T-cell (primary cell): ENCODE measurements at regions not wholly inside any gene's neighbourhood (a gene's known extent, or its start where the extent isn't known, plus 50 kb on each side); places are given as distances from the start of the nearest gene placed in this dataset.

ENCODE experiments used
- ATAC-seq, 4 experiments: fragments of 200-7000 bp in 3 of 4; fragments of 150-1000 bp in 1 of 4; cut with Tn5 transposase; replicated peaks in 1 of 4; 1 replicate in 3 of 4; 2 replicates in 1 of 4; pipeline ENCODE4 v1.10.0; 2021; ENCODE audit warnings: moderate library complexity in 3 of 4, mild to moderate bottlenecking in 2 of 4, moderate number of reproducible peaks in 1 of 4
- CTCF ChIA-PET, 2 donors: fragments of 300-600 bp; sonication (Branson Sonifier 250); formaldehyde crosslinking; loops; one replicate each; lab custom pipeline; 2022; ENCODE audit warnings: antibody characterized with exemption in 2 of 2; lab: Charles Lee
- POLR2A ChIA-PET, 2 donors: fragments of 300-600 bp; sonication (Branson Sonifier 250); formaldehyde crosslinking; loops; one replicate each; lab custom pipeline; 2022; ENCODE audit warnings: antibody characterized with exemption in 2 of 2; lab: Charles Lee
- DNase-seq, 35 experiments: peaks; one replicate each; pipeline versions ENCODE4 v3.0.0 to v3.0.0-alpha.2; 2013 to 2023
- H3K27ac ChIP-seq: one replicate; pipeline ENCODE4 v1.5.1; 2013; ENCODE audit warnings: low read length
- H3K27me3 ChIP-seq, 2 experiments: replicated peaks in 1 of 2; 1 replicate in 1 of 2; 2 replicates in 1 of 2; pipeline versions ENCODE4 v1.6.1 to v1.7.0; 2013; ENCODE audit warnings: low read length in 1 of 2, mixed read lengths in 1 of 2; ENCODE audit not compliant: control insufficient read depth in 2 of 2, insufficient read depth in 2 of 2; ENCODE audit errors: extremely low read depth in 1 of 2
- H3K36me3 ChIP-seq, 2 donors: 1 replicate in 1 of 2; 2 replicates in 1 of 2; pipeline versions ENCODE4 v1.6.1 to v1.7.0; 2013; ENCODE audit warnings: low read length in 1 of 2; ENCODE audit not compliant: control insufficient read depth in 2 of 2, insufficient read depth in 1 of 2; ENCODE audit errors: extremely low read depth in 1 of 2
- H3K4me1 ChIP-seq, 2 experiments: 1 replicate in 1 of 2; 2 replicates in 1 of 2; pipeline versions ENCODE4 v1.6.1 to v1.7.0; 2013; ENCODE audit warnings: low read length in 2 of 2, mixed read lengths in 1 of 2; ENCODE audit not compliant: insufficient read depth in 2 of 2, control insufficient read depth in 1 of 2; ENCODE audit errors: extremely low read depth in 1 of 2
- H3K4me3 ChIP-seq, 2 donors: 1 replicate in 1 of 2; 2 replicates in 1 of 2; pipeline versions ENCODE4 v1.5.1 to v1.7.0; 2013; ENCODE audit warnings: mild to moderate bottlenecking in 2 of 2, low read length in 1 of 2, moderate library complexity in 1 of 2; ENCODE audit not compliant: control insufficient read depth in 1 of 2; ENCODE audit errors: extremely low read depth in 1 of 2
- H3K9me3 ChIP-seq: 2 replicates; pipeline ENCODE4 v1.7.0; 2013
- H3K27ac Mint-ChIP-seq, 2 donors: one replicate each; pipeline ENCODE4 v1.8.0; 2020 to 2021; ENCODE audit warnings: mild to moderate bottlenecking in 2 of 2, mixed read lengths in 2 of 2
- H3K27me3 Mint-ChIP-seq, 2 donors: one replicate each; pipeline ENCODE4 v1.8.0; 2021 to 2022; ENCODE audit warnings: mixed read lengths in 2 of 2
- H3K36me3 Mint-ChIP-seq: one replicate; pipeline ENCODE4 v1.8.0; 2021; ENCODE audit warnings: mixed read lengths
- H3K4me1 Mint-ChIP-seq, 3 donors: one replicate each; pipeline ENCODE4 v1.8.0; 2020 to 2022; ENCODE audit warnings: mixed read lengths in 3 of 3, mild to moderate bottlenecking in 1 of 3
- H3K4me3 Mint-ChIP-seq, 3 donors: one replicate each; pipeline ENCODE4 v1.8.0; 2020 to 2022; ENCODE audit warnings: mild to moderate bottlenecking in 3 of 3, mixed read lengths in 3 of 3, moderate library complexity in 3 of 3
- H3K9me3 Mint-ChIP-seq, 3 donors: one replicate each; pipeline ENCODE4 v1.8.0; 2020 to 2022; ENCODE audit warnings: mixed read lengths in 3 of 3
- WGBS: methylation state at CpG from one replicate; pipeline ENCODE4 v1.1.5; 2013; ENCODE audit warnings: missing lambda C conversion rate; ENCODE audit not compliant: insufficient coverage; 5-methylcytosine and 5-hydroxymethylcytosine counted together

GRCh38 chr3:174636451-174636850 is 222.7 kb upstream of the NAALADL2 start:
- ATAC-seq (no peak), DNase-seq (no peak)
- WGBS = no CpG with 5 or more reads among the region's 2 CpGs
- H3K4me1 Mint-ChIP-seq = no peaks in the 10 kb centered on the region
- H3K36me3 Mint-ChIP-seq = no peaks in the 10 kb centered on the region
- Histone ChIP-seq H3K4me3 (no peak overlapping the region), H3K36me3 (no peaks in the 10 kb centered on the region), H3K4me1 (no peaks in the 10 kb centered on the region), H3K9me3 (no peaks in the 10 kb centered on the region), H3K27me3 (no peaks in the 10 kb centered on the region), H3K27ac (no peak overlapping the region)
- CTCF ChIA-PET = no interaction called here
- no peaks in the 10 kb centered on the region for H3K27me3 Mint-ChIP-seq
- no peak overlapping the region for H3K27ac Mint-ChIP-seq
- POLR2A ChIA-PET = no interaction called here
- H3K4me3 Mint-ChIP-seq = no peak overlapping the region
- H3K9me3 Mint-ChIP-seq = peaks cover 0 to 9% (median 5%) of the 10 kb centered on the region in 3 donors

DNA sequence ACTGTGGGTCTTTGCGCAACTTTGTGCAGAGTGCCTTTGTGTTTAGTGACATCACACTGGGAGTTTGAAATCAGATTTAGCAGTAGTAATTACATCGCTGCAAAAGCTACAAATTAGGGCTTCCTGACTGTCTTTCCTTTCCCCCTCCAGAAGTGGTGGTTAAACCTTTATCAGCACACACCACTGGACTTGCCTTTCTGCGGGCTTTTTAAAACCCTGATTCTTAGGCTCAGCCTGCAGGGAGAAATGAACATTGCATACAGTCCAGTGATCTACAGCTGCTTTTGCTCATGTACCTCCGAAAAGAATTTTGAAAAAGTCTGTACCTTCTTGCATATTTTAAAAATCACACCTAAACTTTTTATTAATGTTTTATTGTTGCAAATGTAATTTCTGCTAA is 219.7 kb upstream of the NAALADL2 start:
- no peak for ATAC-seq
- peaks cover 0 to 15% (median 5%) of the 10 kb centered on the region in 3 donors for H3K9me3 Mint-ChIP-seq
- H3K4me1 Mint-ChIP-seq = no peaks in the 10 kb centered on the region
- H3K36me3 Mint-ChIP-seq = no peaks in the 10 kb centered on the region
- no peaks in the 10 kb centered on the region for H3K9me3 ChIP-seq
- H3K4me1 ChIP-seq = no peaks in the 10 kb centered on the region
- no peak for DNase-seq
- no peak overlapping the region for H3K27ac ChIP-seq
- no peaks in the 10 kb centered on the region for H3K36me3 ChIP-seq
- H3K27me3 Mint-ChIP-seq = no peaks in the 10 kb centered on the region
- WGBS = 100% methylated on average over 1 of the region's 4 CpGs
- no peaks in the 10 kb centered on the region for H3K27me3 ChIP-seq
- POLR2A ChIA-PET = no interaction called here
- no peak overlapping the region for H3K4me3 ChIP-seq
- no peak overlapping the region for H3K27ac Mint-ChIP-seq
- H3K4me3 Mint-ChIP-seq = no peak overlapping the region
- CTCF ChIA-PET = no interaction called here

- ATAC-seq (no peak), DNase-seq (no peak)
- 83% methylated on average over 2 of the region's 3 CpGs for WGBS
- H3K9me3 ChIP-seq = no peaks in the 10 kb centered on the region
- no peaks in the 10 kb centered on the region for H3K4me1 ChIP-seq
- Mint-ChIP-seq H3K4me1 (no peaks in the 10 kb centered on the region), H3K36me3 (no peaks in the 10 kb centered on the region), H3K27me3 (no peaks in the 10 kb centered on the region), H3K27ac (no peak overlapping the region), H3K9me3 (peaks cover 0 to 15% (median 5%) of the 10 kb centered on the region in 3 donors), H3K4me3 (no peak overlapping the region)
- ChIA-PET POLR2A (no interaction called here), CTCF (no interaction called here)
- H3K36me3 ChIP-seq = no peaks in the 10 kb centered on the region
- H3K27me3 ChIP-seq = no peaks in the 10 kb centered on the region
- no peak overlapping the region for H3K27ac ChIP-seq
- no peak overlapping the region for H3K4me3 ChIP-seq
Measured at GRCh38 chr3:174639970-174640369, 219.2 kb upstream of the NAALADL2 start.

GRCh38 chr3:174640932-174641331 is 218.2 kb upstream of the NAALADL2 start:
- no peak for ATAC-seq
- Histone ChIP-seq H3K9me3 (no peaks in the 10 kb centered on the region), H3K36me3 (no peaks in the 10 kb centered on the region), H3K27ac (no peak overlapping the region), H3K27me3 (no peaks in the 10 kb centered on the region), H3K4me3 (no peak overlapping the region), H3K4me1 (no peaks in the 10 kb centered on the region)
- Mint-ChIP-seq H3K4me3 (no peak overlapping the region), H3K36me3 (no peaks in the 10 kb centered on the region), H3K27me3 (no peaks in the 10 kb centered on the region), H3K27ac (no peak overlapping the region), H3K4me1 (no peaks in the 10 kb centered on the region), H3K9me3 (peaks cover 0 to 13% (median 5%) of the 10 kb centered on the region in 3 donors)
- DNase-seq = no peak
- WGBS = 88% methylated on average over 17 of the region's 18 CpGs
- POLR2A ChIA-PET = no interaction called here
- CTCF ChIA-PET = no interaction called here

DNA sequence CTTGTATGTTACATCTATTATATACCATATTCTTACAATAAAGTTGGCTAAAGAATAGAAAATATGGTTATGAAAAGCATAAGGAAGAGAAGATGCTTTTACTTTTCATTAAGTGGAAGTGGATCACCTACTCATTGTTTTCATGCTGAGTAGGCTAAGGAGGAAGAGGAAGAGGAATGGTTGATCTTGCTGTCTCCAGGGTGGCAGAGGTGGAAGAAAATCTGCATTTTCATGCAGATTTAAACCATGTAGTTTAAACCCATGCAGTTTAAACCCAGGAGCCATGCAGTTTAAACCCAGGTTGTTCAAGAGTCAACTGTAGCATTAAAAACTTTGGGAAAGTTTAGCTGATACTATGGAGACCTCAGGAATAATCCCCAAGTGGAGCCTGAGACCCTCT is 214.8 kb upstream of the NAALADL2 start:
- CTCF ChIA-PET = no interaction called here
- ATAC-seq = no peak
- Histone ChIP-seq H3K4me1 (no peaks in the 10 kb centered on the region), H3K4me3 (no peak overlapping the region), H3K36me3 (no peaks in the 10 kb centered on the region), H3K9me3 (no peaks in the 10 kb centered on the region), H3K27me3 (no peaks in the 10 kb centered on the region), H3K27ac (no peak overlapping the region)
- H3K27me3 Mint-ChIP-seq = no peaks in the 10 kb centered on the region
- DNase-seq = no peak
- no peak overlapping the region for H3K27ac Mint-ChIP-seq
- H3K4me1 Mint-ChIP-seq = no peaks in the 10 kb centered on the region
- H3K36me3 Mint-ChIP-seq = no peaks in the 10 kb centered on the region
- no peak overlapping the region for H3K4me3 Mint-ChIP-seq
- H3K9me3 Mint-ChIP-seq = peaks cover 0 to 6% (median 0%) of the 10 kb centered on the region in 3 donors
- POLR2A ChIA-PET = no interaction called here

DNA sequence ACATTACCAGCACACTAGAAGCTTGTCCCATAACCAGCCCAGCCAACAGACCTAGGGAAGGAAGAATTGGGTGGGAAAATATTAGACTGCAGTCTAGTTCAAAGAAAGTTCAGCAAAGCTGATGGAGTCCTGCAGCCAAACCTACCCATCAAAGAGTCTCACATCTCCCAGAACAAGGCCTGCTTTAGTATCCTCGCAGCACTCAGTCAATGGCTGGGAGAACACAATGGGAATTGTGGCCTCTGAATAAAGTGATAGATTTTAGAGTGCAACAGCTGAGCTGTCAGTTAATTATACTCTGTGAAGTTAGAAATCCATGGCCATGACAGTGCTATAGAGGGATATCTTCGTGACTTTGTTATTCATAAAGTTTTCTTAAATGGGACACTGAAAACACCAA is 207.2 kb upstream of the NAALADL2 start:
- Mint-ChIP-seq H3K4me1 (no peaks in the 10 kb centered on the region), H3K9me3 (peaks cover 0 to 2% (median 0%) of the 10 kb centered on the region in 3 donors), H3K27me3 (no peaks in the 10 kb centered on the region), H3K27ac (no peak overlapping the region), H3K4me3 (no peak overlapping the region), H3K36me3 (no peaks in the 10 kb centered on the region)
- ChIA-PET POLR2A (no interaction called here), CTCF (no interaction called here)
- H3K27ac ChIP-seq = no peak overlapping the region
- H3K4me3 ChIP-seq = no peak overlapping the region
- H3K4me1 ChIP-seq = no peaks in the 10 kb centered on the region
- no peaks in the 10 kb centered on the region for H3K27me3 ChIP-seq
- DNase-seq (no peak), ATAC-seq (no peak)
- no peaks in the 10 kb centered on the region for H3K36me3 ChIP-seq
- no CpG with 5 or more reads among the region's 2 CpGs for WGBS
- H3K9me3 ChIP-seq = no peaks in the 10 kb centered on the region

GRCh38 chr3:174659511-174659910 is 199.6 kb upstream of the NAALADL2 start:
- ChIA-PET POLR2A (no interaction called here), CTCF (interaction anchor here in 1 of 2 donors (0.6 kb wide), 2 partner anchors 96 to 389 kb away, joined by 3 to 4 read pairs; no protein-coding TSS in a partner anchor)
- 71% methylated on average over 3 of the region's 3 CpGs for WGBS
- no peak for ATAC-seq
- no peaks in the 10 kb centered on the region for H3K9me3 ChIP-seq
- Mint-ChIP-seq H3K4me3 (no peak overlapping the region), H3K27ac (no peak overlapping the region), H3K4me1 (no peaks in the 10 kb centered on the region), H3K9me3 (peaks cover 3 to 5% (median 3%) of the 10 kb centered on the region in 3 donors), H3K36me3 (no peaks in the 10 kb centered on the region), H3K27me3 (no peaks in the 10 kb centered on the region)
- H3K27ac ChIP-seq = no peak overlapping the region
- H3K4me3 ChIP-seq = no peak overlapping the region
- no peaks in the 10 kb centered on the region for H3K27me3 ChIP-seq
- no peak for DNase-seq
- no peaks in the 10 kb centered on the region for H3K36me3 ChIP-seq
- H3K4me1 ChIP-seq = no peaks in the 10 kb centered on the region
